HTERT RPE-1 (cell line): ENCODE measurements at regions not wholly inside any gene's neighbourhood (a gene's known extent, or its start where the extent isn't known, plus 50 kb on each side); places are given as distances from the start of the nearest gene placed in this dataset.
"Not testable (repeated sequence)": the region's sequence is repeated elsewhere in the genome, so short reads cannot be mapped to it uniquely, and the experiment has no call there.

Experiments
- in situ Hi-C: fragments of 300-500 bp; cut with MboI; formaldehyde crosslinking; loops from 4 replicates; pipeline ENCODE4 v1.14.3; 2020; ENCODE audit warnings: low sequenced_read_pairs

DNA sequence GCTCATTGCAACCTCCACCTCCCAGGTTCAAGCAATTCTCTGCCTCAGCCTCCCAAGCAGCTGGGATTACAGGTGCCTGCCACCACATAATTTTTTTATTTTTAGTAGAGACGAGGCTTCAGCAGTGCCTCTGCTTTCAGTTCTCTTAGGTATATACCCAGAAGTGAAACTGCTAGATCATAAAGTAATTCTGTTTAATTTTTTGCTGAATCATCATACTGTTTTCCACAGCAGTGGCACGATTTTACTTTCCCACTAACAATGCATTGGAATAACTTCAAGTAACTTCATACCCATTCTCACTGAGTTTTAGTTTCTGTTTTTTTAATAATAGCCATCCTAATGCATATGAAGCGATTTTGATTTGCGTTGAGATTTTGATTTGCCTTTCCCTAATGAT lies 148.0 kb upstream of the G2E3 start:
- in situ Hi-C loops, result no loop called here

- in situ Hi-C loops, result not testable (repeated sequence)
Measured at GRCh38 chr14:30413184-30413583, 145.8 kb upstream of the G2E3 start.

DNA sequence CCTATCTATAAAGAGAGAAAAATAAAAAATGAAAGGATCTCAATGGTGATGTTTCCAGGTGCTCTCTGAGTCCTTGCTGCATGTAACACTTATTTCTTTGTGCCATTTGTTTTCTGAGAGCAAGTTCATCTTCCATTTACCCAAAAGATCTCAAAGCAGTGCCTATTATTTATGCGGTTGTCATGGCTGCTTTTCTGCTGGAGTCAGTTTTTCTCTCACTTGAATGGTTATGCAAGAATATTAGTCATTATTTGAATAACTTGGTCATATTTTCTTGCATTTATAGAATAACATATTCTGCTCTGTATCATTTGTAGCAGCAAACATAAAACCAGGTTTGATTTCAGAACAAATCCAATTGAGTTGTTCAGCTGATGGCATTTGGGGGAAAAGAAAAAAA lies 141.8 kb upstream of the G2E3 start:
- in situ Hi-C loops, result no loop called here

- in situ Hi-C loops, result no loop called here
Measured at GRCh38 chr14:30417999-30418398, 141.0 kb upstream of the G2E3 start.

DNA sequence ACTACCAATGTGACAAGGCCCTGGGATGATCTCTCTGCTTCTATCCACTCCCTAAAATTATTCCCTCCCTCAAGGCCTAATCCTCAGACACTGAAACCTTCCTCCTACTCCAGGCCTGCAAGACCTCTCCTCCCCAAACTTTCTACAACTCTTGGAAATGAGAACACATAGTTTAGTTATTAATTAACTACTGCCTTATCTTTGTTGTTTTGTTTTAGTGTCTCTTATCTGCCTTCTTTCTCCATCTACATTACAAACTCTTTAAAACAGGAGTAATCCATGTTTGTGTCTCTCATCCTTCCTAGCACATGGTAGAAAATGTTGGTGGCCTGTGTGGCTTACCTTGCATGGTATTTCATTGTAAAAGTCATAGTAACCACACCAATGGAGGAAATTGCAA lies 139.9 kb upstream of the G2E3 start:
- in situ Hi-C loops, result no loop called here

DNA sequence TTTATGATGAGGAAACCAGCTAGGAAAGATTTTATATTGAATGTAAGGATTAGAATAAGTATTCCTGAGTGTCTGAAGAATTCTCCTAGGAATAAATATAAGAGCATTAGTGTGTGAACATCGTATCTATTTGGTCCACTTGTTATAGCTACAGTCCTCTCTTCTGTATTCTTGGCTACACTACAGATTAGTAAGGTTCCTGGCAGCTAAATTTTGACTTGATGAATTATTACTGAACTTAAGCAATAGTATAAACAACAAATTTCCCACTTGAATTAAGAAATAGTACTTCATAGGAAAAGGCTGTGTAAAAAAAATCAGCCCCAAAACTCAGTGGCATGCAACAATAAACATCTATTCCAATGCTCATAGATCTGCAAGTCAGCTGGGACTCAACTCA lies 138.4 kb upstream of the G2E3 start:
- in situ Hi-C loops, result no loop called here

- in situ Hi-C loops, result no loop called here
Measured at GRCh38 chr14:30426463-30426862, 132.5 kb upstream of the G2E3 start.

DNA sequence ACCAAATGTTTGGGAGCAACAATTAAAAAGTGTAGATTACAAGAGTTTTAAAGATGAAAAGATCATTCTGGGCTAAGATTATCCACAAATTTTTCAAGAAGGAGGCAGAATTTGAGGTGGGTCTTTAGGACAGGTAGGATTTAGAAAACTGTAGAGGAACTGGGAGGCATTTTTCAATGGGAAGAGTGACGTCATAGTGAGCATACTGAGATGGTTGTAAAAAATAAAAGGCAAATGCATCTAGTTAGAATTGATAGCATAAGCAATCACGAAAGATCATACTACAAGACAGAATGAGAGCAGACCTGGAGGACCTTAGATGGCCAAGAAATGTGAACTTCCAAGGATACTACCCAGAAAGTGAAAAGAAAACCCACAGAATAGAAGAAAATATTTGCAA lies 131.6 kb upstream of the G2E3 start:
- in situ Hi-C loops, result no loop called here

DNA sequence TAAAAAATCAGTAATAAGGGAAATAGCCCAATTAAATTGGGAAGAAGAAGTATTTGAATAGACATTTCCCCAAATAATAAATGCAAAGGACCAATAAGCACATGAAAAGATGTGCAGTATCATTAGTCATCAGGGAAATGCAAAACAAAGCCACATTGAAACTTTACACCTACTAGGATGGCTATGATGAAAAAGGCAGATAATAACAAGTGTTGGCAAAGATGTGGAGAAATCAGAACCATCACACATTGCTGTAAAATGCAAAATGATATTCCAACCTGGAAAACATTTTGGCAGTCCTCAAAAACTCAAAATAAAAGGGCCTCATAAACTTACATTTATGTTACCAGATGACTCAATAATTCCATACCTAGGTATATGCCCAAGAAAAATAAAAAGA lies 131.1 kb upstream of the G2E3 start:
- in situ Hi-C loops, result no loop called here

DNA sequence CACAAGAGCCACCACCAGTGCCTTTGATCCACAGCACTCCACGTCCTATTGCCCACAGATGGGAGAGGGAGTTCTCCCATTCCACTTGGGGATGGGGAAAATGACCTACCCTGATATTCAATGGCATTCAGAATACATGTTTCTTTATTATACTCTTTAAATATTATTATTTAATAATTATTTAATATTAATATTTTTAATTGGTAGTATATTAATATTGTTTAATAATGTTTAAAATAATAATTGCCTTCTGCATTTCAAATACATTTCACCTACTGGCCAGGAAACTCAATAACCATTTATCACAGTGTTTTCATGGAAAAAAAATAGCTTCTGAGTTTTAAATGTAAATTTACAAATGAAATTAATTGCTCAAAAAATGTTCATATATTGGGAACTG lies 127.4 kb upstream of the G2E3 start:
- in situ Hi-C loops, result no loop called here

DNA sequence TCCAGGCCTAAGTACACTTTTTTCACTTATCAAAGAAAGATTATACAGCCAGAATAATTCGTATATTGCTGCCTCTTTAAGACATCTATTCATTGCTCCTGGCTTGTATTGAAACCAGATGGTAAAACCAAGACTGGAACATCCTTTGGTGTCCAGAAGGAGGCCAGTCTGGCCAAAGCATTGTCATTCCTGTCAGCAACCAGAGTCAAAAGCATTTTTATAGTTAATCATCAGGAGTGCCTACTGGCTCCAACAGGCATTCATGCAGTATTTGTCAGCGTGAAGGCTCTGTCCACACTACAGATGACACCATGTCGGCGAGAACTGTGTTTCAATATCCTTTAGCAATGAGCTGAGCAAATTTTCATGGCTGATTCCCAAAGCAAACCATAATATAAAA lies 118.0 kb upstream of the G2E3 start:
- in situ Hi-C loops, result no loop called here

DNA sequence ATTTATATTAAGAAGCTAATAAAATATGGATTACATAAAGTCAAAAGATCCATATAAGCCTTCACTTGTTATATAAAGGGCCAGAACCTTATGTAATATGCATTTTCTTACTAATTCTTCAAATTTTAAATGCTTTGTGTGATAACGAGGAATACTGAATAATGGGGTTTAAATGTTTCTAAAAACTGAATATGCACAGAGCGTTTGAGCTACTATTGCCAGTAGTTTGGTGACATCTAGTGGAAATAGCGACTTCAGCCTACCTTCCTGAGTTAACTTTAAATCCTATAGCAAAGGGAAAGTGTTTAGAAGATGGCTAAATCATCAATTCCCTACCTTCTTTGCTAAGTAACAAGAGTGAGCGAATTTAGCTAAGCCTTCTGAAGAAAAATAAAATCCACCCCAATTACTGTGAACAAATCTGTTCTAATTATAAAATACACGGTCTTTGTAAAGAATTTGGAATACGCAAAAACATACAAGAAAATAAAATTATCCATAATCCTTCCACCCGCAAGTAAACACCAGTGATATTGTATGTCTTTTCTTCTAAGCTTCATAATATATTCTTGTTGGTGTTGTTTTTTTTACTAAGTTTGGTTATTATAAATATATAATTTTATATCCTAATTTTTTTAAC lies 115.5 kb upstream of the G2E3 start:
- in situ Hi-C loops, result no loop called here

DNA sequence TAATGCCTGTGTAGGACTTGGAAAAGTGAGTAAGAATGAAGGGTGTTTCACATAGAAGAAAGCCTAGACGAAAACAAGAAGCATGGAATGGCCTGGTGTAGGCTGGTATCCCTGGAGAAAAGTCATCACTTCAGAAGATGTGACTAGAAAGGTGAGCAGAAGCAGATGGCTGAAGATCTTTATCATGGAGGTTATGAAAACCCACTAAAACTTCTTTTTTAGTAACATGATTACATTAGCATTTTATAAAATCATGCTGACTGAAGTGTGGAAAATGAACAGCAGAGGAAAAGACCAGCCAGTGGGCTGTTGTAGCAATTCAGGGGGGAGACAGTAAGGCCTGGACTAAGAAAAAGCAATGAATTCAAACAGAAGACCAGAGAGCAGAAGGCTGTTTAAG lies 114.5 kb upstream of the G2E3 start:
- in situ Hi-C loops, result no loop called here

DNA sequence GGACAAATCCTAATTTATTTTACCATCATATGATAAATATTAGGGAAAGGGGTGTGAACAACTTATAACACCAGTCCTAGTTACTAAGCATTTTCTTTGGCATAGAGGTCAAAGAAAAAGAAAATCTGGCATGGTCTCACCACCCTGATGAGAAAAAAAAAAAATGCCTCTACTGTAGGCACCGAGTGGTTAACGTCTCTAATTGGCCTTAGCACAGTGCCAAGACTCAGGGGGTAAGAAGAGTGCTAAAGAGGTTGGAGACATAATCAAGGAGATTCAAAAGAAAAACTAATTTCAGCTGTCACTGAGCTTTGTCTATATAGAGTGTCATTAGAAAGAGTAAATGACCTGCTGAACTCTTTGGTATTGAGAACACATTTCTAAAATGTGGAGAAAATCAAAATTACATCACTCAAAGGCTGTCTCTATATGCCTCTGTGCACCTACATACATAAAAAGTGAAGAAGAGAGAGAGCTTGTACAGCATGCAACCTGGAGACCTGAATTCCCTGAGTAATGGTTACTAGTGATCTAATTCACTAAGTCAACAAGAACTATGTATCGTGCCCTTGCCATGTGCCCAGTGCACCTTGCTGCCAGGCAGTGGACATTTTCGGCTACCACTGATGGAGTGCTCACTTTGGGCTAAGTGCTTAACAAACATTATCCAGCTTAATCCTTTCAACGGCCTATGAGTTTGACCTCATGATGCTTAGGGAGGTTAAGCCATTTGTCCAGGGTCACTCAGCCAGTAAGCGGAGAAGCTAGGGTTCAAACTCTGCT lies 113.8 kb upstream of the G2E3 start:
- in situ Hi-C loops, result no loop called here

GRCh38 chr14:30445852-30446251 lies 113.1 kb upstream of the G2E3 start:
- in situ Hi-C loops, result no loop called here

- in situ Hi-C loops, result no loop called here
Measured at GRCh38 chr14:30450631-30451545, 108.1 kb upstream of the G2E3 start.

DNA sequence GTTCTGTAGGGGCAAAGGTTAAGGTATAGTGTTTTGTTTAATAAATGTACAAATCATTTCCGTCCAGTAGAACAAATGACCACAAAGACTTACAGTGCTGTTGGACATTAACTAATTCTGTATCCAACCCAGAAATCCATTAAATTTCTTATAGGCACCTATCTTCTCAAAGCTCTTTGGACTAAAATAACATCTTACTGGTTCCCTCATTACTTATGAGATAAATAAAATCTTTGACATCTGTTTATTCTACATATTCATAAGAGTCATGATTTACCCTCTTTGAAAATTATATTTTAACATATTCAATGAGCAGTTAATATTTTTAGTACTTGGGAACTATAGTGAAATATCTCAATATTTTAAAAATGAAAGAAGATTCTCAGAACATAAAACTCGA lies 102.7 kb upstream of the G2E3 start:
- in situ Hi-C loops, result no loop called here

GRCh38 chr14:30462358-30462757 lies 96.6 kb upstream of the G2E3 start:
- in situ Hi-C loops, result no loop called here

- in situ Hi-C loops, result no loop called here
Measured at GRCh38 chr14:30464481-30464880, 94.5 kb upstream of the G2E3 start.

- in situ Hi-C loops, result no loop called here
Measured at GRCh38 chr14:30468354-30468753, 90.6 kb upstream of the G2E3 start.

GRCh38 chr14:30471980-30472379 lies 87.0 kb upstream of the G2E3 start:
- in situ Hi-C loops, result no loop called here
